ENCODE measurements at regions not wholly inside any gene's neighbourhood (a gene's known extent, or its start where the extent isn't known, plus 50 kb on each side); places are given as distances from the start of the nearest gene placed in this dataset.

DNA sequence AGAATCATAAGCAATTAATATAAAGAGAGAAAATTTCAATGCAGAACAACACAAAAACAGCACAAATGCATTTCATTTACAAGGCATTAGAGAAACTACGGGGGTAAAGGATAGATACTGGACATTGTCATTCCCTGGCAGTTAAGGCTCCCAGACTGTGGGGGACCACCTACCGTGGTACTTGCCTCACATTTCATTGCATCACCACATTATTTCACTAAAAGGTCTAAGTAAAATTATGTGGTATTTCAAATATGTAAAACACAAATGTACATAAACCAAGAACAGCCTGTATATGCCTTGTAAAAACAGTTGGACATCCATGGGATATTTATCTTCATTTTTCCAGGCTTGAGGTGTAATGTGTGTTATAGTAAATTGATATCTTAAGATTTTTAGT lies 571.2 kb upstream of the ZNF462 start:
- ATAC-seq (no peak), DNase-seq (no peak)
- no peaks in the 10 kb centered on the region for H3K27me3 Mint-ChIP-seq
- no peak overlapping the region for H3K27ac Mint-ChIP-seq
- no peak overlapping the region for H3K4me3 Mint-ChIP-seq
- peaks cover 0 to 19% of the 10 kb centered on the region in 2 donors for H3K9me3 Mint-ChIP-seq
- no peaks in the 10 kb centered on the region for H3K4me1 Mint-ChIP-seq

DNA sequence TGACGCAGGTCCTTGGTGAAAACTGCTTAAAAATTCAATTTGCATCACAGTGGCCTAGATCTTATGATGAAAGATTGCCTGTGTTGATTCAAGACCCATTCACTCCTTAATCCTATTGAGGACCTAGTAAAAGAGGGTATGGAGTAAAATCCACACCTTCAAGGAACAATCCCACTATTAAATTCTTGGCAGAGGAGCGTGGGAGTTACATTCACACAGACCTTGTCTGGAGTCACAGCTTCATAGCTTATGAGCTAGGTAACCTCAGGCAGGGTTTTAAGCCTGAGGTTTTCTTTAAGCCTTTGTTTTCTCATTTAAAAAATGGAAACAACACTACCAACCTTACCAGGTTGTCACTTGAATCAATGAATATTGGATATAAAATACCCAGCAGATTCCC lies 566.5 kb upstream of the ZNF462 start:
- ATAC-seq (no peak), DNase-seq (no peak)
- H3K27me3 Mint-ChIP-seq: no peaks in the 10 kb centered on the region
- peaks cover under 1 to 6% of the 10 kb centered on the region in 2 donors for H3K9me3 Mint-ChIP-seq
- no peak overlapping the region for H3K4me3 Mint-ChIP-seq
- no peak overlapping the region for H3K27ac Mint-ChIP-seq
- no peaks in the 10 kb centered on the region for H3K4me1 Mint-ChIP-seq

DNA sequence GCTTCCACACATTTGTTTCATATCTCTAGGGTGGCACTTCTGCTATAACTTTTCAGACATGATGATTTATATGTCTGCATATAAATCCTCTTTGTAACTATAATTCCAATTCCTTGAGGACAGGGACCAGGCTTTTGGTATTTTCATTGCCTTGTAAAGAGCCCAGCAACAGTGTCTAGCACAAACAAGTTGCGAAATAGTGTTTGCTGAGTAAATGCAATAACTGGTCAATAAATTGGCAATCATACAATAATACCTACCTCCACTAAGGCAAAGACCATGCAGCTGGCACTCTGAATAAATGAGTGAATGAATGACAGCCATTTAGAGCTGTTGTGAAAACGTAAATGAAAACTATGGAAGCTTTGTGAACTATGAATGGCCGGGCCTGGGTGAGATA lies 564.0 kb upstream of the ZNF462 start:
- ATAC-seq: no peak
- Mint-ChIP-seq H3K27me3 (no peaks in the 10 kb centered on the region), H3K4me3 (no peak overlapping the region), H3K27ac (no peak overlapping the region), H3K9me3 (peaks cover 7 to 12% of the 10 kb centered on the region in 2 donors), H3K4me1 (no peaks in the 10 kb centered on the region)
- no peak for DNase-seq

DNA sequence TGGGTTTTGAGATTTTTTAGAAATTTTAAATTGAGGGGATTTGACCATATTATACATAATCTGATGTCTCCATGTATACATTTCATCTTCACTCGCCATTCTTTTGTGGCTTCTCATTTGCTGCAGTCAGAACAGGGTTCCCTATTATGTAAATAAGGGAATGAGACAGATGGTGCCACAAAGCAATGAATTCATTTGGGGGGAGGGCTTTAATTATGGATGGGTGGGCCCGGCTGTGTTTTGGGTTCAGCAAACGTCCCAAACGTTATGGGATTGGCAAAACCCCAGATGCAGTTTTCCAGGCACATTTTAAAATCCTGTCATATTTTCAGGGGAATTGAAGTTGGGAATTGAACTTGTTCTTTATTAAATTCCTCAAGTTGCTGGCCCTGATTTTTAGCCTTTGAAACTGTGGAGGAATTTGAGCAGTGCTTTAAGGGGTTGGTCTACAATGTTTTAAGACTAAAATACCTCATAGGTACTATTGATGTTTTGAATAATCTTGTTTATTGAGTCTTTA lies 558.5 kb upstream of the ZNF462 start:
- Mint-ChIP-seq H3K9me3 (peaks cover 15 to 18% of the 10 kb centered on the region in 2 donors), H3K4me1 (no peaks in the 10 kb centered on the region), H3K27me3 (no peaks in the 10 kb centered on the region), H3K4me3 (no peak overlapping the region), H3K27ac (no peak overlapping the region)
- ATAC-seq (no peak), DNase-seq (no peak)

DNA sequence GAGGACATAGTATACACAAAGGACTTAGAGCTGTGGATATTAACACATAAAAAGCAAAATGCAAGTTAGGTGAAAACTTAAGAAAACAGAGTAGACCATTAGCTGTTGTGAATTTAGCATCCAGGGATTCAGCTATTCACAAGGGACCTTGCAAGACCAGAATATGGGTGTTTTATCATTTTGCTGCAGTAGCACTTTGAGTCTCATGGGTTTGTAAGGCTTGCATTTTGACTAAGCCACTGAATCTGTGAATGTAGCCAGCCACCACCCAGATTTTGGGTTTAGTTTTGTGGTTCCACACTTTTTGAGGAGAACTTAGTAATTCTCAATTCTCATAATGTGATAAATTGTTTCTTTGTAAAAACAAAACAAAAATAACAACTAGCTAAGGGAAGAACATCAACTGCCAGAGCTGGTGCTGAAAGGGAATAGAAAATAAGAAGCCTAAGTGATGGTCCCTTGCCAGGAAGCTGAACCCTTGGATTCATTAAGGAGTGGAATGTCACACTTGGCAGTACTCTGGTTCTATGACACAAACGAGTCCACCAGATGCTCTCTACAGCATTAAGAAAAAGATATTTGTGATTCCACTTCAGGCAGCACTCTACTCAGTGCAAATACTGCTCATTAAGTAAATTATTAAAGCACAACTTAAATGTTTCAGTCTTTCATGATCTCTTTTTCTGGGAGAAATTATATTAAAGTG lies 557.4 kb upstream of the ZNF462 start:
- no peaks in the 10 kb centered on the region for H3K27me3 Mint-ChIP-seq
- H3K9me3 Mint-ChIP-seq: peaks cover 21 to 22% of the 10 kb centered on the region in 2 donors
- no peaks in the 10 kb centered on the region for H3K4me1 Mint-ChIP-seq
- H3K4me3 Mint-ChIP-seq: no peak overlapping the region
- ATAC-seq: no peak
- H3K27ac Mint-ChIP-seq: no peak overlapping the region
- DNase-seq: no peak

DNA sequence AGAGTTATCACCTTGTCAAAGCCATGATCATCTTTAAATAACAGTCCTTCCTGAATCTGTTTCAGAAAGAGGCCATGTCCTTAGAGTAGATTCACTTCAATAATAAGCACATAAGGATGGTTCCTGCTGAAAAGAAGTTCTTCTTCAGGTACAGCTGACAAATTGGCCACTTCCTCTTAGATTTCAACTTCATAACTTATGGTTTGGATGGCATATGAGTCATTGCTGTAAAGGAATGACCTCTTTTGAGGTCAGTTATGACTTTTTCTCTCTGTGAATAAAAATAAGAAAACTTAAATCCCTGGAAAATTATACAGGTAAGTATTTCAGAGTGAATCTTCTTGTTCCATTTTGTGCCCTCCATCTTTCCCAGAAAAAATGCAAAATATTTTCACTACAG lies 555.3 kb upstream of the ZNF462 start:
- Mint-ChIP-seq H3K27ac (no peak overlapping the region), H3K4me1 (no peaks in the 10 kb centered on the region), H3K9me3 (peaks cover 14 to 17% of the 10 kb centered on the region in 2 donors), H3K4me3 (no peak overlapping the region), H3K27me3 (no peaks in the 10 kb centered on the region)
- ATAC-seq: no peak
- no peak for DNase-seq

DNA sequence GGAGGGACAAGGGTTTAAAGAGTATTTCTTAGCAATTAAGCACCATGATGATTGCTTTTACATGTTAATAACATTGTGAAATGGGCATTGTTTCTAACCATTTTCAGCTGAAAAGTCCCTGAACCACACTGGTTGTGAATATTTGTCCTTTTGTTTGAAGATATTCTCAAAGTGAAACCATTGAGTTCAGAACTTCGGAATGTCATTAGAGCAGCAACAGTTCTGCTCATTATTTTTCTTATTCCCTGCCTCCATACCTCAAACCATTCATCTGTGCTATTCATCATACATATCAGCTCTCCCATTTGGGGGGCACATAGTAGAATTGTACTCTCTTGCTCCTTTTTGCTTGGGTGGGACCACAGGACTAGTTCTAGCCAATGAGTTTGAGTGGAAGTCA lies 553.0 kb upstream of the ZNF462 start:
- Mint-ChIP-seq H3K4me1 (no peaks in the 10 kb centered on the region), H3K27me3 (no peaks in the 10 kb centered on the region), H3K27ac (no peak overlapping the region), H3K9me3 (peaks cover 14 to 17% of the 10 kb centered on the region in 2 donors), H3K4me3 (no peak overlapping the region)
- no peak for DNase-seq
- ATAC-seq: no peak

DNA sequence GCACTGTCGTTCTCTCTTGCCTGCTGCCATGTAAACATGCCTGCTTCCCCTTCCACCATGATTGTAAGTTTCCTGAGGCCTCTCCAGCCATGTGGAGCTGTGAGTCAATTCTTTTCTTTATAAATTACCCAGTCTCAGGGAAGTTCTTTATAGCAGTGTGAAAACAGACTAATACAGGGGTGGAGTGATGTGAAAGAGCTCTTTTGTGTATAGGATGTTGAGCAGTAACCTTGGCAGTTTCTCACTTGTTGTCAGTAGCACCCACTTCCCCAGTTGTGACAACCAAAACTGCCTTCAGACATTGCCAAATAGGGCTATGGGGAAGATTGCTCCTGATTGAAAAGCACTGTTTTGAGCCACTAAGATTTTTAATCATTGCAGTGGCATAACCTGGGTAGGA lies 552.2 kb upstream of the ZNF462 start:
- H3K9me3 Mint-ChIP-seq: peaks cover 14 to 17% of the 10 kb centered on the region in 2 donors
- no peaks in the 10 kb centered on the region for H3K4me1 Mint-ChIP-seq
- no peak overlapping the region for H3K4me3 Mint-ChIP-seq
- no peaks in the 10 kb centered on the region for H3K27me3 Mint-ChIP-seq
- no peak for ATAC-seq
- DNase-seq: no peak
- no peak overlapping the region for H3K27ac Mint-ChIP-seq

DNA sequence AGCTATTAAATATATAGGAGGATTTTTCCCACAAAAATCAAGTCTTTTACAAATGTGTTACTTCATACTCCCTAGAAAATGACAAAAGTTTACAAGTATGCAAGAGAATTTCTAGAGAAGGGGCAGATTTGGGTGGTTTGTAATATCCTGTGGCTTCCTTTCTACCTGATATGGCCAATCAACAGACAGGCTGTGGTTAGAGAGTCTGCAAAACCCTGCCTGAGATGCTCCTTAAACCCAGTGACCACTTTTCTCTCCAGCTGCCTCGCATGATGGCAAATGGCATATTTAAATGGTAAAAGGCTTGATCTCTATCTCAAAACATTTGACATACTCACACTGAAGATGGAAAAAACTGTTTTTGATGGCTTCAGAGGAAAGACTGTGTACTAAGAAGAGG lies 550.1 kb upstream of the ZNF462 start:
- peaks cover 8 to 9% of the 10 kb centered on the region in 2 donors for H3K9me3 Mint-ChIP-seq
- no peak overlapping the region for H3K27ac Mint-ChIP-seq
- no peaks in the 10 kb centered on the region for H3K4me1 Mint-ChIP-seq

DNA sequence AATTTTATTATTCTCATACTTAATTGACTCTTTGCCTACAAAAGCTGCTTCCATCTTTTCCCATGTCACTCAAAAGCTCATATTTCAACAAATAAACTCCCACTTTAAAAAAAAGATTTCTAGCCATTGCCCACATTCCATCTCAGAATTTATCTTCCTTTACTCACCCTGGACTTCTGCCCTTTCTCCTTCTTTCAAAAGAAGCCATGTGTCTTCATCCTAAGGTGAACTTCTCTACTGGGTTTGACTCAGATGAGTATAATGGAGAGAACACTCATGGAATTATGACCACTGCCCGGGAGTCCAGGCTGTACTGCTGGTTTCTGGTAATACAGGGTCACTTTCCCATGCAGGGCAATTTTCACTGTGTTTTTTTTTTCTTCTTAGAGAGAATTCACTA lies 548.5 kb upstream of the ZNF462 start:
- Mint-ChIP-seq H3K4me3 (no peak overlapping the region), H3K9me3 (peaks cover 9% of the 10 kb centered on the region in 2 donors), H3K27me3 (no peaks in the 10 kb centered on the region), H3K27ac (no peak overlapping the region), H3K4me1 (no peaks in the 10 kb centered on the region)
- no peak for DNase-seq
- ATAC-seq: no peak

More for the DNA sequence above, 550.1 kb upstream of the ZNF462 start:
- Mint-ChIP-seq H3K27me3 (no peaks in the 10 kb centered on the region), H3K4me3 (no peak overlapping the region)
- no peak for ATAC-seq
- no peak for DNase-seq

DNA sequence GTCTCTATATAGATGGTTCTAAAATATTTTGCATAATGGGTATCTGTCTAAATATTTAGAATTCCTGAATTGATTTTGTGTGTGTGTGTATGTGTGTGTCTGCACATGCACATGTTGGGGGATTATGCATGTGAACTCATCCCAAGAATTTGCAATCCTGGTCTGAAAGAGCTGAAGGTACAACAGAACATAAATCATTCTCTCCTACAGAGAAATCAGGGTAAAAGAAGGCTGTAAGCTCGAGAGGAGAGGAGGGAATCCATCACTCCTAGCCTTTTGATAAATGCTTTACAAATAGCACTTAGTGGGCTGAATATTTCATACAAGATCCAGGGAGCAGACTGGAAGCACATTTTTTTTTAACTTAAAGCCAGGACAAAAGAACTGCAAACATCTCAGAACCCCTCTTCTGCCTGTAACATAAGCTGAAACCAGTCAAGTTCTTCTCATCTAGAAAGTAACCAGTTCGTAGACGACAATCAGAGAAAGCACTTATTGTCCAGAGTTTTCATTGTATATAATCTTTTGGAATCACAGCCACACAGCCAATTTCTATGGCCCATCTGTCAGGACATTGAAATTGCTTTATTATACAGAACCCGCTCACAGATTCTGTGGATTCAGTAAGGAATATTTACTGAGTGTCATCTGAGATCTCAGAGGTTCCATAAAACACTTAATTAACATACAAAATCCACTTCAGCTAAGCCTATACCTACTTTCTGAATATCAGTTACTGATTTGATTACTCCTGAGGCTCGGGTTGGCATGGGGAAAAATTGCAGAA lies 541.4 kb upstream of the ZNF462 start:
- Mint-ChIP-seq H3K4me3 (no peak overlapping the region), H3K27ac (no peak overlapping the region), H3K4me1 (no peaks in the 10 kb centered on the region), H3K9me3 (peaks cover 0 to 6% of the 10 kb centered on the region in 2 donors), H3K27me3 (no peaks in the 10 kb centered on the region)
- no peak for DNase-seq
- no peak for ATAC-seq

DNA sequence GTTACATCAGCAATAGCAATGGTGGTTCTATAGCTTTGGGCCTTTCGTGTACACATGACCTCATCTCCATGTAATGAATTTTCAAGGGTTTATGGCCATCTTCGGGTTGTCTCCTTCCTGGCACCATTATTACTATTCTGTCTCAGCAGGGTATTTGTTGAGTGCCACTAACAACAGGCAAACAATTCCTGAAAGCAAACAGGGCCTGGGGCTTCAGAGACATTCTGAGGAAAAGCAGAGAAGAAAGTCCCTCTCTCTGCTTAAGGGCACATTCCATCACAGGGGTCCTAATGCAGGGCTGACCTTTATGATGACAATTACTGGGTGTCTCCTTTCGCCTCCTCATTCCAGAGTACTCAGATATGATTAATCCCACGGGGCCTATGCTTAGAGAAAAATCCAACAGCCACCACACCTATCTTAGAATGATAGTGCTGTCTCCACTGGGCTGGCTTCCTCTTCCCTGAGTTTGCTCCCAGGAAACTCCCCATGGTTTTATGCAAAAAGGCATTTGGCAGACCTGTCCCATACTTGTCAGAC lies 540.2 kb upstream of the ZNF462 start:
- ATAC-seq (no peak), DNase-seq (no peak)
- H3K4me1 Mint-ChIP-seq: no peaks in the 10 kb centered on the region
- no peak overlapping the region for H3K27ac Mint-ChIP-seq
- H3K9me3 Mint-ChIP-seq: peaks cover 0 to 6% of the 10 kb centered on the region in 2 donors
- no peaks in the 10 kb centered on the region for H3K27me3 Mint-ChIP-seq
- H3K4me3 Mint-ChIP-seq: no peak overlapping the region

DNA sequence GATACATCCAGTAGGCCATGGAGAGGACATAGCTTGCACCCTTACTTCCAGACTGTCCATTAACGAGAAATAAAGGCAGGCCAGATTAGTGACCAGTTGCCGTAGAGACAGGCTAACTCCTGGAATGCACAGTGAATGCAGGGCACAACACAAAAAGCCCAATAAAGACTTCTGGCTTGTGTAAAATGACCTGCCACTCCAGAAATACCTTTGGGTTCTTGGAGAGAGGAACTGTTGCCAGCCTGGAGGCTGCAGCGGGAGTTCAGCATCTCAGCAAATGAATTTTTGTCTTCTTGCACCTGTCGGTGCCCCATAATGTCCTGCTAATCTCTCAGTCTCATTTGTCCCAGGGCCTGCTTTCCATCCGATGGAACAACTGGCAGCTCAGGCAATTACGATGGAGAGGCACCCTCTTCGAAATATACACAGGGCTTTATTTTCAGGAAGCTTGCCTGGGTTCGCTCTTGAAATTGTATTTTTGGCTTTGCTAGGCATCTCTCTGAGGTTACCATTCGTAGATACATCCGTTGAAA lies 538.8 kb upstream of the ZNF462 start:
- ATAC-seq: no peak
- Mint-ChIP-seq H3K9me3 (peaks cover 0 to 4% of the 10 kb centered on the region in 2 donors), H3K27ac (no peak overlapping the region)

DNA sequence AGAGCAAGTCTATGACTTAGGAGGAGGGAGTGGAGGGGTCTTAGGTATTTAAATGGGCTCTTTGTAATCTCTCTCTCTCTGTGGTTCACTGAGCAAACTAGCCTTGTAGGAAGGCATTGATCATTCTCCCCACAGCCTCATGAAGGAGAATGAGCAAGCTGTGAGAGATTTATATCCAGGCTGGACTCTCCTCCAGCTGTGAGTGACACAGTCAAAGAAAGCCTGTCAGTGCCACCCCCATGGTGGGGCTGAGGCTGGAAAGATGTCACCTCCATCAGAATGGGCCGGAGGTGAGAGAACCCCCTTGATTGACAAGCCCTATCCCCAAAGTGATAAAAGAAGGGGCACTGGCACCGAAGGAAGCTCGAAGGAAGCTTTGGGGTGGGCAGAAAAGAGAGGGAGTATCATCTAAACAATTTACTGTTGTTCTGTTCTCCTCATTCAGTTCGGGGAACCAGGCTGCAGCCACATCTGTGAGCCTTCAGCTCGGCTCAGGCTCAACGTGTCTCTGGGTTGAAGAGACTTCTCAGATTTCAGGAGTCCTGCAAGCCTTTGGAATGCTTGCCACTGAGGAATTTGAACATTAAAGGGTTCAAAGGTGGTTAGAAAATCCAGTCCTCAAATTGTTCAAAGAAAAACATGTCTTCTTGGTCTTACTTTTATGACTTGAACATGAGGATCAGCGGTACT lies 538.2 kb upstream of the ZNF462 start:
- Mint-ChIP-seq H3K4me1 (no peaks in the 10 kb centered on the region), H3K9me3 (no peaks in the 10 kb centered on the region), H3K4me3 (no peak overlapping the region), H3K27me3 (no peaks in the 10 kb centered on the region), H3K27ac (no peak overlapping the region)
- DNase-seq (no peak), ATAC-seq (no peak)

More for the DNA sequence above, 538.8 kb upstream of the ZNF462 start:
- no peak for DNase-seq
- no peaks in the 10 kb centered on the region for H3K27me3 Mint-ChIP-seq
- no peak overlapping the region for H3K4me3 Mint-ChIP-seq
- no peaks in the 10 kb centered on the region for H3K4me1 Mint-ChIP-seq

DNA sequence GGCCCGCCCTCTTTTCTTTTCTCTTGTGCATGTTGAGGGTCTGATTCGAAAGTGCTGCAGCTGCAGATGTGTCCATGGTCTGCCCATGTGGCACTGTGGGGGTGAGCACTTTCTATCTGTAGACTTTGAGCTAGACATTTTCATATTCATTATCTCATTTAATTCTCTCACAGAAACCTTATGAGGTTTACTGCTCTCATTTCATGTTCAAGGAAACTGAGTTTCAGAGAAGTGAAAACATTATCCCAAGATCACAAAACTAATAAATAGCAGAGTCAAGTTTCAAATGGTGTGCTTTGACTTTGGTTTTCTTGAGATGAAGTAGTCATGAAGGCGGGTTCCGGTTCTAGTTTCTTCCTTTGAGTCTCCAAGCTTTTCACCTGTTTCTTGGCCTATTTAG lies 536.5 kb upstream of the ZNF462 start:
- no peak overlapping the region for H3K4me3 Mint-ChIP-seq
- no peaks in the 10 kb centered on the region for H3K27me3 Mint-ChIP-seq
- DNase-seq (no peak), ATAC-seq (no peak)
- H3K4me1 Mint-ChIP-seq: no peaks in the 10 kb centered on the region
- H3K9me3 Mint-ChIP-seq: no peaks in the 10 kb centered on the region
- no peak overlapping the region for H3K27ac Mint-ChIP-seq

Measured in stimulated activated naive CD8-positive, alpha-beta T cell treated with anti-CD3 and anti-CD28 coated beads, Interleukin-15, amount 100 ng/mL, for 72 hours (primary cell).